GM12875 (cell line): ENCODE measurements at regions not wholly inside any gene's neighbourhood (a gene's known extent, or its start where the extent isn't known, plus 50 kb on each side); places are given as distances from the start of the nearest gene placed in this dataset.

Experiments
- H3K4me3 ChIP-seq: one replicate; pipeline ENCODE4 v1.5.1; 2011; ENCODE audit warnings: low read depth, low read length, control low read depth
- TF ChIP-seq, protein P1 (sequence below): IDR thresholded peaks from 2 replicates; pipeline ENCODE4 v1.5.1; 2011; ENCODE audit warnings: low read depth, mild to moderate bottlenecking, control low read depth, inconsistent platforms, low read length, moderate library complexity, borderline replicate concordance; ENCODE audit not compliant: insufficient read depth

DNA sequence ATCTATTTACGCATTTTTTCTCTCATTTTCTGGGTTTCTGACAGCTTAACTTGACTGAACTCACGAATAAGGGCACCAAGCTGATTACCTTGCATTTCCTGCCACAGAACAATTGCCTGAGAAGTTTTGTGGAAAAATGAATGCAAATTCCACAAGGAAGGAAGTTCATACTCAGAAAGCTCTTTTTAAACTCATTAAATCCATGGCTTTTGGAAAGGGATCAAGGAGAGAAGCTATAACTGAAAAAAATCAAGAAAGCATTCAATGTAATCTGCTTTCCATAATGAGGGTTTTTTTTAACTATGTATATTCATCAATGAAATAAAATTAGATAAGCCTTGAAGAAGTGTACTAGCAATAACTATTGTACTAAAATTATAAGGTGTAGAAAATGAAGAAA lies 252.5 kb downstream of the GPM6A start:
- no peak overlapping the region for H3K4me3 ChIP-seq
- TF ChIP-seq, protein P1, sequence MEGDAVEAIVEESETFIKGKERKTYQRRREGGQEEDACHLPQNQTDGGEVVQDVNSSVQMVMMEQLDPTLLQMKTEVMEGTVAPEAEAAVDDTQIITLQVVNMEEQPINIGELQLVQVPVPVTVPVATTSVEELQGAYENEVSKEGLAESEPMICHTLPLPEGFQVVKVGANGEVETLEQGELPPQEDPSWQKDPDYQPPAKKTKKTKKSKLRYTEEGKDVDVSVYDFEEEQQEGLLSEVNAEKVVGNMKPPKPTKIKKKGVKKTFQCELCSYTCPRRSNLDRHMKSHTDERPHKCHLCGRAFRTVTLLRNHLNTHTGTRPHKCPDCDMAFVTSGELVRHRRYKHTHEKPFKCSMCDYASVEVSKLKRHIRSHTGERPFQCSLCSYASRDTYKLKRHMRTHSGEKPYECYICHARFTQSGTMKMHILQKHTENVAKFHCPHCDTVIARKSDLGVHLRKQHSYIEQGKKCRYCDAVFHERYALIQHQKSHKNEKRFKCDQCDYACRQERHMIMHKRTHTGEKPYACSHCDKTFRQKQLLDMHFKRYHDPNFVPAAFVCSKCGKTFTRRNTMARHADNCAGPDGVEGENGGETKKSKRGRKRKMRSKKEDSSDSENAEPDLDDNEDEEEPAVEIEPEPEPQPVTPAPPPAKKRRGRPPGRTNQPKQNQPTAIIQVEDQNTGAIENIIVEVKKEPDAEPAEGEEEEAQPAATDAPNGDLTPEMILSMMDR, result no peak

DNA sequence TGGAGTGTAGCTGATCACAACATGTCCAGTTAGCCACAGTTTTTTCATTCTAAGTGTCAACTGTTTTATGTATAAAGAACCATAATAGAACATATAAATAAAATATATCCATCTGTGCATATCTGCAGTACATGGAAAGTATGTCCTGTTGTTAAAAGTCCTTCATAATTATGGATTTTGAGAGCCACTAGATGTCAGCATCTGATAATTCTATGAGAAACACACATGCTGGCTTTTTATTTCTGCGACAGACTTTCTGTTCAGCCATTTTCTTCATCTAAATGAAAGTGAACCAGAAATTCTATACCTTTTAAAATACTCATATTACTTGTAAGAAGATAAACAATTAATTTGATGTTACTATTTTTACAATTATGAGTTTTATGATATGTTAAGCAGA lies 251.5 kb downstream of the GPM6A start:
- TF ChIP-seq, protein P1, result no peak
- no peak overlapping the region for H3K4me3 ChIP-seq

DNA sequence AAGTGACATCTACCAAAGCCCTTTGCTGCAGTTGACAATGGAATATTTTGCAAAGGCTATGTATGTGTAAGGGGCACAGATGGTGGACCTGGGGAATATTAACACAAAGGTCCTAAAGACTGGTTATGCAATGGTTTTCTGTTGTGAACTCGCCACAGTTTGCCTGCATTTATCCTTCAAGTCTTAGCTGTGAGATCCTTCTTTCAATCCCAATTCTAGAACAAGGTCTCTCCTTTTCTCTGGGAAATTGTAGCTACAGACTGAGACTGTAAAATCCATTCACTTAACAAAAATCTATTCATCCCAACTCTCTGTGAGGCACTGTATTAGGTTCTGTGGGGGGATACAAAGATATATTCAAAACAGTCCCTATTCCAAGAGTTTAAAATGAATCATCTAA lies 250.4 kb downstream of the GPM6A start:
- TF ChIP-seq, protein P1, result no peak
- H3K4me3 ChIP-seq, result no peak overlapping the region

DNA sequence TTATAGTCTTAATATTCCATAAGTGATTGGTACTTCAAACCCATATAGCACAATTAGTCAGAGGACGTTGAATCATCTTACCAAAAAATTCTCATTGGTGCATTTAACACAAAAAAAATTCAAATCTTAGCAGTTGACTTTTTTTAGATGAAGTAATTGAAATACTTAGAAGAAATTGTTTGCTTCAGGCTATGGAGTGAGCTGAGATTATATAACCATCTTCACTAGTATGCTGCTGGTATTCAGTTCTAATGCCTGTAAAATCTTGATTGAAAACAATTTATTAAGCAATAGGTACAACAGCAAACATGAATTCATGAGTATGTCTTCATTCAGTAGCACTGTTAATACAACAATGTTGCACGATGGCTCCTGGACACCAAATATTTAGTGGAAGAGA lies 250.0 kb downstream of the GPM6A start:
- TF ChIP-seq, protein P1, result no peak
- H3K4me3 ChIP-seq, result no peak overlapping the region

DNA sequence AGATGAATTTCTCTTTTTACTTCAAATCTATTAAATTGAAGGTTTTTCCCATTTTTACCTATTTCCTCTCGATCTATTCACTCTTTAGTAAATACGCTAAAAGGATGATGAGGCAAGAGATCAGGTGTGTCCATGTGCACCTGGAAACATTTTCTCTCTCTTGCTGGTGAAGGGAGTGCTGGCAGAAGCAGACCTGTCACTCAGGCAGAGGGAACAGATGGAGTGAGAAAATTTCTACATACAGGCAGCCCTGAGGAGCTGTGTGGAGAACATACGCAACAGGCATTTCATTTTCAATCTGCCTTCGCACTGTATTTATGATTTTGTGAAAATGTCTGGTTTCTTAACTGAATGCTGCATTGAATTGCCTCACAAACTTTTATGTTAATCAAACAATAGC lies 249.5 kb downstream of the GPM6A start:
- TF ChIP-seq, protein P1, result no peak
- no peak overlapping the region for H3K4me3 ChIP-seq
